CD4-positive, alpha-beta T cell (primary cell): ENCODE measurements at regions not wholly inside any gene's neighbourhood (a gene's known extent, or its start where the extent isn't known, plus 50 kb on each side); places are given as distances from the start of the nearest gene placed in this dataset.
"Not testable (repeated sequence)": the region's sequence is repeated elsewhere in the genome, so short reads cannot be mapped to it uniquely, and the experiment has no call there.

Source experiments
- ATAC-seq: fragments of 200-7000 bp; cut with Tn5 transposase; one replicate; pipeline ENCODE4 v1.10.0; 2022; ENCODE audit warnings: mild to moderate bottlenecking; ENCODE audit not compliant: poor library complexity
- CTCF ChIA-PET: fragments of 350-600 bp; sonication (Branson Sonifier 250); formaldehyde crosslinking; loops from one replicate; lab custom pipeline; 2021; ENCODE audit warnings: antibody characterized with exemption, inconsistent platforms; lab: Charles Lee
- POLR2A ChIA-PET: fragments of 350-600 bp; sonication (Branson Sonifier 250); formaldehyde crosslinking; loops from one replicate; lab custom pipeline; 2021; ENCODE audit warnings: antibody characterized with exemption, inconsistent platforms; lab: Charles Lee
- DNase-seq, 14 experiments: peaks; one replicate each; pipeline ENCODE4 v3.0.0-alpha.2; 2013 to 2020; ENCODE audit warnings: mixed read lengths in 2 of 14
- H3K27ac ChIP-seq, 2 donors: one replicate each; pipeline versions ENCODE4 v1.5.1 to v1.7.0; 2013; ENCODE audit warnings: low read length in 2 of 2, low read depth in 1 of 2, mild to moderate bottlenecking in 1 of 2
- H3K27me3 ChIP-seq, 2 experiments: 1 replicate in 1 of 2; 2 replicates in 1 of 2; pipeline versions ENCODE4 v1.6.1 to v1.7.0; 2013; ENCODE audit warnings: low read length in 2 of 2, control low read depth in 1 of 2, mild to moderate bottlenecking in 1 of 2, moderate library complexity in 1 of 2; ENCODE audit not compliant: insufficient read depth in 2 of 2, control insufficient read depth in 1 of 2
- H3K36me3 ChIP-seq: one replicate; pipeline ENCODE4 v1.6.1; 2013; ENCODE audit warnings: low read length, control low read depth; ENCODE audit not compliant: insufficient read depth
- H3K4me1 ChIP-seq: one replicate; pipeline ENCODE4 v1.6.1; 2013; ENCODE audit warnings: low read length, control low read depth; ENCODE audit not compliant: insufficient read depth
- H3K4me3 ChIP-seq: one replicate; pipeline ENCODE4 v1.5.1; 2013; ENCODE audit warnings: mild to moderate bottlenecking, low read length, moderate library complexity
- H3K9me3 ChIP-seq, 2 experiments: 1 replicate in 1 of 2; 2 replicates in 1 of 2; pipeline versions ENCODE4 v1.6.1 to v1.7.0; 2013; ENCODE audit warnings: low read length in 2 of 2, mild to moderate bottlenecking in 2 of 2, control low read depth in 1 of 2, moderate library complexity in 1 of 2; ENCODE audit not compliant: control insufficient read depth in 1 of 2, insufficient read depth in 1 of 2
- H3K27ac Mint-ChIP-seq: one replicate; pipeline ENCODE4 v1.8.0; 2020; ENCODE audit warnings: mixed read lengths
- H3K27me3 Mint-ChIP-seq: one replicate; pipeline ENCODE4 v1.8.0; 2021; ENCODE audit warnings: mixed read lengths
- H3K36me3 Mint-ChIP-seq: one replicate; pipeline ENCODE4 v1.8.0; 2021; ENCODE audit warnings: low read depth, mixed read lengths
- H3K4me1 Mint-ChIP-seq: one replicate; pipeline ENCODE4 v1.8.0; 2021; ENCODE audit warnings: low read depth, mixed read lengths
- H3K4me3 Mint-ChIP-seq: one replicate; pipeline ENCODE4 v1.8.0; 2020; ENCODE audit warnings: mild to moderate bottlenecking, mixed read lengths
- H3K9me3 Mint-ChIP-seq: one replicate; pipeline ENCODE4 v1.8.0; 2020; ENCODE audit warnings: mixed read lengths
- intact Hi-C, 2 experiments: fragments of 100-400 bp; cut with DNase I in 1 of 2; cut with micrococcal nuclease in 1 of 2; formaldehyde crosslinking; loops; one replicate each; pipeline versions ENCODE4 v1.15.1 to v1.9.0; 2023 to 2025; cut with DNase I, micrococcal nuclease
- TF ChIP-seq, protein P1 (sequence below): fragments of 200-600 bp; IDR thresholded peaks from one replicate; pipeline ENCODE4 v1.8.0; 2022; ENCODE audit warnings: antibody characterized with exemption, mild to moderate bottlenecking

- H3K27ac ChIP-seq, result no peak overlapping the region
- no peaks in the 10 kb centered on the region for H3K9me3 Mint-ChIP-seq
- no peaks in the 10 kb centered on the region for H3K27me3 ChIP-seq
- H3K36me3 ChIP-seq, result no peaks in the 10 kb centered on the region
- H3K9me3 ChIP-seq, result peaks cover 0 to 5% of the 10 kb centered on the region in 2 experiments
- H3K4me1 ChIP-seq, result no peaks in the 10 kb centered on the region
- H3K4me1 Mint-ChIP-seq, result no peaks in the 10 kb centered on the region
- H3K27me3 Mint-ChIP-seq, result peaks cover 6% of the 10 kb centered on the region
- H3K27ac Mint-ChIP-seq, result no peak overlapping the region
- no peak overlapping the region for H3K4me3 Mint-ChIP-seq
- intact Hi-C loops, result no loop called here
- no peaks in the 10 kb centered on the region for H3K36me3 Mint-ChIP-seq
- no peak overlapping the region for H3K4me3 ChIP-seq
- no peak for DNase-seq
- ChIA-PET CTCF (no interaction called here), POLR2A (no interaction called here)
- ATAC-seq, result no peak
- TF ChIP-seq, protein P1, sequence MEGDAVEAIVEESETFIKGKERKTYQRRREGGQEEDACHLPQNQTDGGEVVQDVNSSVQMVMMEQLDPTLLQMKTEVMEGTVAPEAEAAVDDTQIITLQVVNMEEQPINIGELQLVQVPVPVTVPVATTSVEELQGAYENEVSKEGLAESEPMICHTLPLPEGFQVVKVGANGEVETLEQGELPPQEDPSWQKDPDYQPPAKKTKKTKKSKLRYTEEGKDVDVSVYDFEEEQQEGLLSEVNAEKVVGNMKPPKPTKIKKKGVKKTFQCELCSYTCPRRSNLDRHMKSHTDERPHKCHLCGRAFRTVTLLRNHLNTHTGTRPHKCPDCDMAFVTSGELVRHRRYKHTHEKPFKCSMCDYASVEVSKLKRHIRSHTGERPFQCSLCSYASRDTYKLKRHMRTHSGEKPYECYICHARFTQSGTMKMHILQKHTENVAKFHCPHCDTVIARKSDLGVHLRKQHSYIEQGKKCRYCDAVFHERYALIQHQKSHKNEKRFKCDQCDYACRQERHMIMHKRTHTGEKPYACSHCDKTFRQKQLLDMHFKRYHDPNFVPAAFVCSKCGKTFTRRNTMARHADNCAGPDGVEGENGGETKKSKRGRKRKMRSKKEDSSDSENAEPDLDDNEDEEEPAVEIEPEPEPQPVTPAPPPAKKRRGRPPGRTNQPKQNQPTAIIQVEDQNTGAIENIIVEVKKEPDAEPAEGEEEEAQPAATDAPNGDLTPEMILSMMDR, result no peak
Measured at GRCh38 chr19:32070101-32070500, 275.3 kb upstream of the ZNF507 start.

GRCh38 chr19:32082028-32082427 lies 263.4 kb upstream of the ZNF507 start:
- TF ChIP-seq, protein P1, result no peak
- no peak overlapping the region for H3K4me3 ChIP-seq
- no peaks in the 10 kb centered on the region for H3K4me1 ChIP-seq
- Mint-ChIP-seq H3K36me3 (no peaks in the 10 kb centered on the region), H3K4me3 (no peak overlapping the region), H3K27ac (no peak overlapping the region), H3K4me1 (no peaks in the 10 kb centered on the region), H3K9me3 (peaks cover 4% of the 10 kb centered on the region), H3K27me3 (no peaks in the 10 kb centered on the region)
- H3K36me3 ChIP-seq, result no peaks in the 10 kb centered on the region
- peaks cover 0 to 4% of the 10 kb centered on the region in 2 experiments for H3K27me3 ChIP-seq
- intact Hi-C loops, result no loop called here
- no peak overlapping the region for H3K27ac ChIP-seq
- ChIA-PET CTCF (no interaction called here), POLR2A (no interaction called here)
- DNase-seq, result no peak
- no peaks in the 10 kb centered on the region for H3K9me3 ChIP-seq
- ATAC-seq, result no peak

GRCh38 chr19:32084756-32085363 lies 260.6 kb upstream of the ZNF507 start:
- H3K27me3 ChIP-seq, POLR2A ChIA-PET, H3K4me1 Mint-ChIP-seq, DNase-seq, intact Hi-C loops, H3K4me3 ChIP-seq, CTCF ChIA-PET, H3K27me3 Mint-ChIP-seq, H3K27ac Mint-ChIP-seq, H3K36me3 Mint-ChIP-seq, H3K4me3 Mint-ChIP-seq, H3K36me3 ChIP-seq, H3K27ac ChIP-seq, ATAC-seq, H3K4me1 ChIP-seq, H3K9me3 Mint-ChIP-seq: not testable (repeated sequence)
- peaks cover 0 to 11% of the 10 kb centered on the region in 2 experiments for H3K9me3 ChIP-seq

GRCh38 chr19:32091241-32091640 lies 254.2 kb upstream of the ZNF507 start:
- TF ChIP-seq, protein P1, result no peak
- H3K9me3 Mint-ChIP-seq, result no peaks in the 10 kb centered on the region
- no peaks in the 10 kb centered on the region for H3K4me1 ChIP-seq
- ATAC-seq (no peak), DNase-seq (no peak)
- ChIA-PET CTCF (no interaction called here), POLR2A (no interaction called here)
- intact Hi-C loops, result no loop called here
- H3K4me3 ChIP-seq, result no peak overlapping the region
- peaks cover 6% of the 10 kb centered on the region for H3K27me3 Mint-ChIP-seq
- no peak overlapping the region for H3K27ac Mint-ChIP-seq
- H3K9me3 ChIP-seq, result peaks cover 0 to 22% of the 10 kb centered on the region in 2 experiments
- H3K27ac ChIP-seq, result no peak overlapping the region
- H3K27me3 ChIP-seq, result no peaks in the 10 kb centered on the region
- H3K4me1 Mint-ChIP-seq, result no peaks in the 10 kb centered on the region
- no peak overlapping the region for H3K4me3 Mint-ChIP-seq
- no peaks in the 10 kb centered on the region for H3K36me3 Mint-ChIP-seq
- no peaks in the 10 kb centered on the region for H3K36me3 ChIP-seq
